HG03066 (cell line): ENCODE measurements at regions not wholly inside any gene's neighbourhood (a gene's known extent, or its start where the extent isn't known, plus 50 kb on each side); places are given as distances from the start of the nearest gene placed in this dataset.

Experiments used
- ATAC-seq: cut with Tn5 transposase; IDR thresholded peaks from one replicate; pipeline ENCODE4 v1.9.1; 2021; ENCODE audit warnings: low read depth; ENCODE audit not compliant: unreplicated experiment

DNA sequence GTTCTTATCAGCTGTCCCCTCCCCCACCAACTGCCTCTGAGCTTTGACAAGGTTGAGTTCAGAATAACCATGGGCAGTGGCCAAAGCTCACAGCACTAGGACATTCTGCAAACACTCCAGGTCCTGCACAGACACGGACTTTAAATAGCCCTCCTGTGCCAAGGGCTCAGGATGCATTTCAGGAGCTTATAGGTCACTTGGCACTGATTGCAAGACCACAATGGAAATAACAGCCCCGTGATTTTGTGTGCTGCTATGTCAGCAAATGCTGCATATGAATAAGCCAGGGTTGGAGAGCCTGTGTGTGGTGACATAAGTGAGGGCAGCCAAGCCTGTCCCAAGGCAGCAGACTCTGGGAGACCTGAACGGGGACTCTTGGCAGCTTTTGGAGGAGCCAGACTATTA, 150.7 kb downstream of the DMRT2 start:
- no peak for ATAC-seq

DNA sequence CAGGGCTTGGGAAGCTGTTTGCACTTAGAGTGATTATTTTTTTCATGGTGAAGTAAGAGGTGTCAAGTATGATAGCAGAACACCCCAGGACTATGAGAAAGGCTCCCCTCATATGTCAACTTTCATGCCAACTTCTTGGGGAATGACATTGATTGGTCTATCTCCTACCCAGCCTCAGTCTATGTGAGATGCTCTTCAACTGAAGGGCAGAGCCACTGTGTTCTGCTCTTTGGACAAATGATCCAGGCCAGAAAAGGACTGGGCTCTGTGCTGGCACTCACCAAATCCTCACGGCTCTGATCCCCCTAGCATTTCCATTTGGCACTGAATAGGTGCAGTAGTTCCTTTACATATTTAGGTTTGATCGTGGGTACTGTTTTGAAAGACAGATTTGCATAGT, 151.1 kb downstream of the DMRT2 start:
- ATAC-seq: no peak

DNA sequence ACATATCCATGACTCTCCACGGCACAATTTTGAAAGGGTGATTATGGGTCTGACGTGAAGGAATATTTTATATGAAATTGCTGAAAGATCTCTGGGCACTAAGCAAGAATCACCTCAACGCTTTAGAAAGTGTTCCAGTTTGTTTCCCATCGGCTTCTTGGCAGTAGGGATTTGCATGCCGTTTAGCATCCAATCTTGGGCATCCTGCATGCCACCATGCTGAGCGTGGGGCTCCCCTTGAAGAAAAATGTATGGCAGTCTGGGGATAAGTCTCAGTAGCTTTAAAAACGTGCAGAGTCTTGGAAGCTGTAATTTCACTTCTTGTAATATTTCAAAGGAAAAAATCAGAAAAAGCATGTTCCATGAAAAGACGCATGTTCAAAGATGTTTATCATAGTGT, 151.7 kb downstream of the DMRT2 start:
- ATAC-seq: no peak

DNA sequence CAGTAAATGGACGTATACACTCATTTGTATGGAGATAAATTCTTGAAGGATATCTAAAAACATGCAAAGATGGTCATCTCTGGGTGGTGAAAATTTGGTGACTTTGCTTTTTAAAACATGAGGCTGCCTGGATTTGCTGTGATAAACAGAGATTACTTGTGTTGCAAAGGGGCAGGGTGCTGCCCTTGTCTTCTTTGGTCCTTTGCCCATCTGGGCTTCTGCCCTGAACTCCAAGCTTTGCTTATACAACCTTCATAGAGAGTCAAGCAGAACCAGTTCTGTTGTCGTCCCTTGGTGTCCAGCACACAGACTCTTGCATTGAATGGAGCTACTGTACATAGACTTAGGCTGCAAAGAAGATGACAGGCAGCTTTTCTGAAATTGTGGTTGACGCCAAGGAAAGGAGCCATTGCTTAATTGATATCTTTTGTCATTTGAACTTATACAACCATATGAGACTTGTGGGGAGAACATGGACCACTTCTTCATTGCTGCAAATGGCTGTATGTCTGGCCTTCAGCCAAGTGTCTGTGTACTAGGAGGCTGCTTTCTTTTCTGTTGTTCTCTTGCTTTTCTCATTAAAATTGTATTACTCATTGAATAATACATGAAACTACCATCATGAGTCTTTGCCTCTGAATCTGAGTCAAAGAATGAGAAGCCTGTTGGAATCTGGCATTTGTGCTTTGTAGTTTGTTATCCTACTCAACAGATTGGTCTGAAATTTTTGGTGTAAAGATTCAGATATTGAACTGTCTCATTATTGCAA, 152.5 kb downstream of the DMRT2 start:
- no peak for ATAC-seq

DNA sequence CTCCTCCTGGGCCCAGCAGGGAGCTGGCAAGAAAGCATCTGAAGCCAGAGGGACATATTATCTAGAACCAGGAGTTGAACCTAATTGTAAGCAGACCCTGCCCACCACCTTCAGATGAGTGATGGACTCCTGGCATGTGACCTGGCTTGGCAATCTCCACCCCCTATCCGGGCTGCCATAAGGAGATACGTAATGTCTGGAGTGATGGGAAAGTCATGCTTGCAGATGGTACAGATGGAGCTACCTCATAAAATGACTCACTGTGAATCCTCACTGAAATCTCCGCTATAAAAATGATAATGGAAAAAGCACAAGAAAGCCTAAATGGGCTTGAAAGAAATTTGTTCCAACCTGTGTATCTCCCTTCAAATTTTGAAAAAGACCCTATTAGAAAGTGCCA, 157.5 kb downstream of the DMRT2 start:
- no peak for ATAC-seq

DNA sequence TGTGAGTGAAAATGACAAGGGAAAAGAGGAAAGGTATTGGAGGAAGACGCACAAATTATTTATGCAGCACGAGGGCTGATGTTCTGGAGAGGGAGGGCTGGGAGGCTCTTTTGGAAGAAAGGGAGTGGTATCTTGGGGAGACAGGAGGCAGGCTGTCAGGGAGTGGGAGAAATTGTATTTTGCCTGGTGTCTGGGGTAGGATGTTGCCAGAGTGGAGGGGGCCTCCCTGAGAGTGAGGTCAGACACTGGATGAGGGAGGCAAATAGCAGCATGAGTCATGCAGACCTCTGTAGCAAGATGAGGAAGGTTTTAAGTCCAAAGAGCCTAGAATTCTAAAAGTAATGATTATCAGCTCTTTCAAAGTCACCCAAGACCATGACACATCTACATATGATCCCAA, 158.0 kb downstream of the DMRT2 start:
- ATAC-seq: no peak

DNA sequence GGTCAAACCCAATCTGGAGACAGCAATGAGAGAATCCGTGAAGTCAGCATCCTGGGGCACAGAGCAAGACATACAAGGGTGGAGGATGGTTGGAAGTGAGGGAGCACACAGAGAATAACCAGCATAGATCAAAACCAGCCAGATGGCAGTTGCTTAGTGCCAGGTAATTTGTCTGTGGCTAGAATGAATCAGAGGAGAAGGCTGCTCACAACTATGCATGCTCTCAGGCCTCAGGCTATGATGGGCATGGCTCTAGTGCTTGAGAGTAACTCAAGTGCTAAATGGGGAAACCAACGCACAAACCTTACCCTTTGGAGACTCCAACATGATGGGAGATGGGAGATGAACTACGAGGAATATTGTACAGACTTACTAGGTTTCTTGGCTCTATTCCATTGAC, 160.8 kb downstream of the DMRT2 start:
- no peak for ATAC-seq

DNA sequence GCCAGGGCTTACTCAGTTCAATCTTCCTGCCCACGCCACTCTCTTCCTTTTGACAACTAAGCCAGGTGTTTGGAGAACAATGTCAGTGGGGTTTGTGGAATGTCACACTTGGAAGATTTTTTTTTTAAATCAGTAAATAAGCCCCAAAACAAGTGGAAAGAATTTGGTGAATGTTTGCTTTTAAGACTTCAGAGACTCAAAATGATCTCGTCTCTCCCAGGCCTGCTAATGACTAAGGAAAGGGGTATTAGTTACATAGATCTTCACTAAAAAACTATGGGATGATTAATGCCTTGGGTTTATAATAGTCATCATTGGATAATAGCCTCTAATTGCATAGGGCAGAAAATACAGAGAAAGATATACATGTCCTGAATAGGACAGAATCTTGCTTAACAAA, 166.4 kb downstream of the DMRT2 start:
- ATAC-seq: no peak

DNA sequence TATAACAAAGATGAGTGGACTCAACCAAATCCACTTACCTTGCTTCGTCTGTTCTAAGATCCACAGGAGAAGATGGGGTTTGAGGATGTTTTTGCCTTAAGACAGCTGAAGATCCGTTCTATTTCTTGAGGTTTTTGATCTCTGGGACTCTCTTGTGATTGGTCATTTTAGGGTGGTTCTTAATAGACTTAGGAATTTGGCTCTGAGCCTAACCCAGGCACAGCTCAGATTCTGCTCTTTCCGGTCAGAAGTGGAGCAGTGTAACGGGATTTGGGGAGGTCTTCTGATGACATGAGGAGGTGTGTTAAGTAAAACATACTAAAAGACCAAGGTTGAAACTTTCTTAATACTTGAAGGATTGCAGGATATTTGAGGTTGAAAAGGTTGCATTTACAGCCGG, 166.9 kb downstream of the DMRT2 start:
- no peak for ATAC-seq

DNA sequence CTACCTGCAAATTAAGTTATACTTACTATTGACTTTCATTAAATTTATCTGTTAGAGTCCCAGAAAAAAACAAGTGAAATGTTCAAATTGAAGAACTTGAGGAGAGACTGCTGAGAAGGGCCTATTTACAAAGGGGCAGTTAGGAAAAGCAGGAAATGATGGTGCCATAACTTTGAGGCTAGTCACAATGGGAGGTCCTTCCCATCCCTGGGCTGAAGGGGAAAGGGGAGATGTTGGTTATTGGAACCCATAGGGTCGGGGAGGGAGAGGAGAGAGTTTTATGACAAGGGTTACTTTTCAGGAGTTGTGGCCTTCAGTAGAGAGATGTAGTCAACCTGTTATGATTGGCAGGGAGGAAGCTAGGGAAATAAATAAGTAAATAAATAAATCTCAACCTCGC, 169.1 kb downstream of the DMRT2 start:
- ATAC-seq: no peak

DNA sequence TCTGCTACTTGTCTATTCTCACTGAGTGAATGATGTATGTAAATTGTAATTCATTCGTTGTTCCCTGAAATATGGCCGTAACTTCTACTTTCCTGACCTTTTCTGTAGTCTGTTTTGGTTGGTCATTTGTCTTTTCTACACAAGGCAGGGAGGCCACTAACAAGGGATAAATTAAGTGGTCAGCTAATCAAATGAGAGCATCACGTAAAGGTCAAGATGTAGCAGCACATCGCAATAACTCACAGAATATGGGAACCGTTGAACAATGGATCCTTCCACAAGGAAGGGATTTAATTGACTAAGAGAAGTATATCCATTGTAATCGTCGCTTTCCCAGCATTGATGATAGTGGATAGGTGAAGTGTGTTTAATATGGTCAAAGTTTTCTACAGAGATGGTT, 171.1 kb downstream of the DMRT2 start:
- no peak for ATAC-seq

DNA sequence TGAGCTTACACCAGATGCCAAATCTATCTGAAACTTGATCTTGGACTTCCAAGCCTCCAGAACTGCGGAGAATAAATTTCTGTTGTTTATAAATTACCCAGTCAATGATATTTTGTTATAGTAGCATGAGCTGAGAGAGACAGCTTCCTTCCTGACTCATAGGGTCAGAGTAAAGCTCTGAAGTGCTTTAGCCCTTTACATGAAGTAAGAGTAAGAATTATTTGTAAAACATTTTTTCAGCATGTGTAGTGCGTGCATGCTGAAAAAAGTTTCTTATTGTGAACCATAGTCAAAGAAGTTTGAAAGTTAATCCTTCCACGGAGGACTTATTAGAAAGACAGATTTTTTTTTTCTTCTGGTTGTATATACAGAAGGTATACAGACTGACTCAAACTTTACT, 172.4 kb downstream of the DMRT2 start:
- no peak for ATAC-seq

DNA sequence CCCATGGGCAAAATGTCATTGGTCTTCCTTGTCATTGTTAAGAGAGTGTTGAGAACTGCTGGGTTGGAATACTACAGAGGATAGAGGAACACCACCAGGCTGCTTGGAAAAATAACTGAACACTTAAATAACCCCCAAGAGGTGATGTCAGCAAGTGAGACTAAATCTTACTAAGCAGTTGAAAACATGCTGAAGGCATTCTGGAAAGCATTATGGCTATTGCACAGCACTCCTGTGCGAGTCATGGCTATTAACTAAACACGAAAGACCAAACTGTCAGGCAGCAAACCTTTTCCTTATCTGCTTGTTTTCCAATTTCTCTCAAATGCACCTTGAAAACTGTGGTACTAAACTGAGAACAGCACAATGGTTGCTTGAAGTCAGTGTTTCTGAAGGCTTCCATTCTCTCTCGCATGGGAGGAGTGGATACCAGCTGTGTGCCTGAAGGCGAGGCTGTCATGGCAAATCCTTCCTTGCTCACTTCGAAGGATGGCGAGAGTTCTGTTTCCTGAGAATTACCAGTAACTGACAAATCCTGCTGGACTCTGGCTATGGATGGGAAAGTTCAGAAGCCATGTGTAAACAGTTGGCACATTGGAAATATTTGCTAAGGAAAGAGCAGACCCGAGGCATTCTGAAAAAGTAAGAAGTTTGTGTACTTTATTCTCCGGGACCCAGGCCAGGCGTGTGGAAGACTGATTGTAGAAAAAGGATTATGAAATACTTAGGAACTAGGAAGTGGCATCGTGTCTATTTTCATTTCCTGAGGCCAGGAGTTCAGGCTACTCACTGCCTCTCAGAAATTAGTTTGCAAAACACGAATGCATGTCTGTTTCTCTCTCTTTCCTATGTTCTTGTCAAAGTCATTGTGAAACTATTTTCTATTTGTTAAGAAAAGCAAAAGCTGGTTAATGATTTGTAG, 182.1 kb downstream of the DMRT2 start:
- ATAC-seq: no peak

DNA sequence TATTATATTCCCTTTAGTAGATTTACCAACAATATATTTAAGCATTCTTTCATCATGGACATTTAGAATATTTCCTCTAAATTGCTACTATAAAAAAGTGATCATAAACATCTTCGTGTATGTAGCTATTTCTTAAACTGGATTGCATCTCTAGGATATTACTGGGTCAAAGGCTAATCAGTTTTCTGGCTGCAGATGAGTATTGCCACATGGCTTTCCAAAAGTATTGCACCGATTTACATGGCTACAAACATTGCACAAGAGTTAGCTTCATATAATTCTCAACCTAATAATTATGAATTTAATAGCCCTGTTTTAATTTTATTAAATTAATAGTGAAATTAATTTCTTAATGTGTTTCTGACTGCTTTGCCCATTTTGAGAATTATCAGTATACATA, 183.4 kb downstream of the DMRT2 start:
- ATAC-seq: no peak

DNA sequence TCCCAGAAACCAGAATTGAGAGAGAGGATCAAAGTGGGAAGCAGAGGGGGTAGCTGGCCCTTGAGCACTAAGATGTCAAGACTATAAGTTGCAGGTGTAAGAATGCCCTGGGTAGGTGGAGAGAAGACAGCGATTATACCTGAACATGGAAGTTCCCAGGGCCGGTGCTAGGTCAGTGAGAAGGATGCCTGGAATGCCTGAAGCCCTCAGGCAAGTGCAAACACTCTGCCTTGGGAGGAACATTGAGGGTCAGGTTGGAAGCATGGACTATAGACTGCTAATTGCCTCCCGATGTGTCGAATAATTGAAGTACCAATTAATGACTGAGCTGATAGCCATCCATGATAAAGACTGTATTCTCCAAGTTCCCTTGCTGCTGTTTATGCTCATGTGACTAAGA, 185.5 kb downstream of the DMRT2 start:
- no peak for ATAC-seq

DNA sequence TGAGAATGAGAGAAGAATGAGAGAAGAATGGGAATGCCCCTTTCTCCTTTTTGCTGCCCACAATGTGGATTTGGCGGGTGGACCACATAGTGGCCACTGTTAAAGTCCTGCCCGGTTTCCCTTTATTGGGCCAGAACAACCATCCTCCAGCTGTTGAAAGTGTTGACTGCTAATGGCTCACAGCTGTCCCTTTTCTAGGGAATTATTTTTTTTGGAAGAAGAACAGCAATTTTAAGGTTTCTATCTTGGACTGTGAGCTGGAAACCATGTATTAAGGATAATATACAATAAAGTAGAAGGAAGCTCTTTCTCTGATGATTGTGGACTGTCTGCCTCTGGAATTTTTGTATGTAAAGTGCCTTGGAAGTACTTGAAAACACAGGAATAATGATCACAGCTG, 185.9 kb downstream of the DMRT2 start:
- no peak for ATAC-seq

DNA sequence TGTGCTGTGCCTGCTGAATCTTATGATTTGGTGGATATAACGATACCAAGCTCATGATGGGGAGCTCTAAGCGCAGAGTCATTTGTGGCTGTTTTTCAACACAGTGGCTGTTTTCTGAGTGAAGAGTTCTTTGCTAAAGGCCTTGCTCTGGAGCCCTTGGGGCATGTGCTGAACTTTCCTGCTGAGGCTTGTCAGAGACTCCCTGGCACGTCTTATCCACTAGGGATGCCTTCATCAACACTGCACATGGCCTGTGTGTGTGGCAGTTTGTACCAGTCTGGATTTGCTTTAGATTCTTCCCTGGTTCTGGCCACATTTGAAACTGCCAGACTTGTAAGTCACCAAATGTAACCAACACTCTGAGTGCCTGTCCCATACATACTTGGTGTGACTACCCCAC, 188.2 kb downstream of the DMRT2 start:
- ATAC-seq: no peak

DNA sequence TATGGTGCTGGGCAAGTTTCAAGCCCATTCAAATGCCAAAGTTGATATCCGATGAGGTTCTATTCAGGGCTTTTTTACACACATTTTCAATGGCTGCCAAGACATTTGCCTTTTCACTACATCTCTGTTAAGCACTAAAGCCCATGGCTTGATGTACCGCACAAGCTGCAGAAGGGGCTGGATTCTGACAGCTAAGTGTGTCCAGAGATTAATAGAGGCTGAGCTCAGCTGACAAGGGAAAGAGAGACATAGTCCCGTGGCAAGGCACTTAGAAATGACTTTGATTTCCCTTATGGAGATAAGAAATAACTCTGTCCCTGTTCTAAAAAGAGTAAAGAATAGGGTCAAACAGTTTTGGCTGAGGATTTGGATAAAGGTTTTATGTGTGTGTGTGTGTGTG, 198.6 kb downstream of the DMRT2 start:
- ATAC-seq: no peak

DNA sequence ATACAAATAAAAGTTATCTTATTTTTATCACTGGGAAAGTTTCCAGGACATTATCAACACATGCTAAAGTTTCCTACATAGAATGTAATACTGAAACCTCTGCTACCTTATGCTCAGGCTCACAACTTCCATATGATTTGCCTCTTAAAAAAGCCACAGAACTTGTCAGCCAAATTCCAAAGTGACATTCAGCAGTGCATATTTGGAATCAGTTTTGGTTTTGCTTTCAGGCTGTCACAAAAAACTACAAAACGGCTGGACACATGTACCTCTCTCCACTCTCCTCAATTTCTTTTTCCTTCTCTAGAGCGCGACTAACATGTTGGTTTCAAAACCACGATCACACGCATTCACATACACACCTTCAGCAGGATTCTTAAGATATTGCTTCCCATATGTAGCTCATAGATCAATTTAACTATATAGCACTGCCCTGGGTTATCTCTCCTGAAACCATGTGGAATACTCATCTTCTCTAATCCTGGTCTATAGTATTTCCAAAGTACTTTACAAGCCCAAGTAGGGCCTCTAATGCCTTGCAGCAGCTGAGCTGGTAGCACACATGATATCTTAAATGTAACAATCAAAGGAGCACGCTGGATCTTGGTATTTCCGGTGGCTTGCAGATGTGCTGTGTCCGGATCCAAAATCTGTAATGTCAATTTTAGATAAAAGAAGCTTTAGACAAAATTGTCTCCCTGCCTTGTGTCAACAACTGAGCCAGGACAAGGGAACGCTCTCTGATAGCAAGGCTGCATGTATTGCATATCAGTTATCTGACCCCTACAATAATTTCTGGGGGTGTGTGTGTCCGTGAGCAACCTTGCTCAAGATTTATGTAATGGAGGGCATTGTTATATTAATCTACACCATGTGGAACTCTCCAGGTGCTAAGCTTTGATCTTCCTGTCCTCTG, 203.2 kb downstream of the DMRT2 start:
- no peak for ATAC-seq

DNA sequence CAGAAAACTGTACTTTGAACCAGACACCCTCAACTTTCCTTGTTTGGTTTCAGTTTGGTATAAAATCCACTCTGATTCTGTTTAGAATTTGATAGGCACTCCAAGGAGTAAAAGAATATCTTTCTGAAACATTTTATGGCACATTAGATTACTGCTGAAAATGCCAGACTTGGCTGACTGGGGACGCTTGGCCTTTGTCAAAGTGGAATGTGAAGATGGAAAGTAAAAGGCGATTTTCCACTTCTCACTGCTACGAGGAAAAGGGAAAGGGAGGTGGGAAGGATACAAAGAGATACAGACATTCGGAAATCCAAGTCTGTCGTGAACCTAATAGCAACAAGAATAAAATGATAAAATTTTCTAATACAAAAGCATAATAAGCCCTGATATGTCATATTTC, 203.9 kb downstream of the DMRT2 start:
- ATAC-seq: no peak

DNA sequence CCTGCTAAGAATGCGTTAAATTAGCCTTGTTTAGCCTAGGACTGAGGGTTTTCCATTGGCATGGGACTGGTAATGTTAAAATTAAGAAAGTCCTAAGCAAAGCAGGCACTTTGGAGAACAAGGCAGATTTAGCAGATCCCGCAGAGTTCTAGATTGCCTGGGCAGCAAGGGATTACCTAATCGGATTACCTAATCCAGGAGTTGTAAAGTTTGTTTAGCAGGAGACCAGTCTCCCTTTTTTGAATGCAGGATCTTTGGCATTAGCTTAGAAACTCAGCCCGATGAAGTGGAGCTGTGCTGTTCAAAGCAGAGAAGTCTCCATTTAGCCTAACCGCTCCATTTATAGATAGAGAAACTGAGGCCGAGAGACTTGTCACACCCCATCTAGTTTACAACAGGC, 206.0 kb downstream of the DMRT2 start:
- no peak for ATAC-seq
